SJSA1 (cell line): ENCODE measurements at regions not wholly inside any gene's neighbourhood (a gene's known extent, or its start where the extent isn't known, plus 50 kb on each side); places are given as distances from the start of the nearest gene placed in this dataset.

Source experiments
- DNase-seq, 2 experiments: peaks; one replicate each; pipeline ENCODE4 v3.0.0-alpha.2; 2015 to 2020; ENCODE audit warnings: low spot score in 2 of 2, low read depth in 1 of 2
- H3K27ac ChIP-seq: fragments of 250-450 bp; sonication (Bioruptor Pico); 2 replicates; pipeline ENCODE4 v1.5.1; 2020; ENCODE audit warnings: mild to moderate bottlenecking, moderate library complexity
- H3K27me3 ChIP-seq: fragments of 250-450 bp; sonication (Bioruptor Pico); replicated peaks from 2 replicates; pipeline ENCODE4 v1.5.1; 2020; ENCODE audit warnings: mild to moderate bottlenecking, moderate library complexity
- H3K36me3 ChIP-seq: fragments of 250-450 bp; sonication (Bioruptor Pico); 2 replicates; pipeline ENCODE4 v1.5.1; 2020; ENCODE audit warnings: mild to moderate bottlenecking
- H3K4me1 ChIP-seq: fragments of 250-450 bp; sonication (Bioruptor Pico); replicated peaks from 2 replicates; pipeline ENCODE4 v1.6.1; 2021; ENCODE audit warnings: mild to moderate bottlenecking
- H3K4me3 ChIP-seq: fragments of 250-450 bp; sonication (Bioruptor Pico); 2 replicates; pipeline ENCODE4 v1.5.1; 2020; ENCODE audit warnings: mild to moderate bottlenecking
- H3K9me3 ChIP-seq: fragments of 250-450 bp; sonication (Bioruptor Pico); replicated peaks from 2 replicates; pipeline ENCODE4 v1.5.1; 2020; ENCODE audit warnings: mild to moderate bottlenecking

DNA sequence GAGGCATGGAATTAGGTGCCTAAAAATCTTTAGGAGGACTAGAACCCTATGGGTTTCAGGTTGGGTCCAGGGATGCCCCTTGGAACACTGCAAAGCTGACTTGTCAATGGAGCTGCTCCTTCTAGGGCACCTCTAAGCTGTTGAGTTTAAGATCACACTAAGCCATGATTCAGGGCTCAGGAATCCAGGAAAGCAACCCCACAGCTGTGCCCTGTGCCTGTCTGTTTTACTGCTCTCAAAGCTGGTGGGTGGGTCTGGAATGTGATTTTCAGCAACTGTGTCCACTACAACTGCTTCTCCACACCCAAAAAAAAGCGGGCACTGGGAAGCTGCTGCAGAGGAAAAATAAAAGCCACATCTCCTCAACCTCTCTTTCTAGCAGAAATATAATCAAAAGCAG lies 310.4 kb upstream of the MOCS1 start:
- H3K4me1 ChIP-seq, result no peaks in the 10 kb centered on the region
- no peaks in the 10 kb centered on the region for H3K27me3 ChIP-seq
- DNase-seq, result no peak
- no peaks in the 10 kb centered on the region for H3K36me3 ChIP-seq
- no peak overlapping the region for H3K27ac ChIP-seq
- H3K9me3 ChIP-seq, result no peaks in the 10 kb centered on the region
- H3K4me3 ChIP-seq, result no peak overlapping the region

DNA sequence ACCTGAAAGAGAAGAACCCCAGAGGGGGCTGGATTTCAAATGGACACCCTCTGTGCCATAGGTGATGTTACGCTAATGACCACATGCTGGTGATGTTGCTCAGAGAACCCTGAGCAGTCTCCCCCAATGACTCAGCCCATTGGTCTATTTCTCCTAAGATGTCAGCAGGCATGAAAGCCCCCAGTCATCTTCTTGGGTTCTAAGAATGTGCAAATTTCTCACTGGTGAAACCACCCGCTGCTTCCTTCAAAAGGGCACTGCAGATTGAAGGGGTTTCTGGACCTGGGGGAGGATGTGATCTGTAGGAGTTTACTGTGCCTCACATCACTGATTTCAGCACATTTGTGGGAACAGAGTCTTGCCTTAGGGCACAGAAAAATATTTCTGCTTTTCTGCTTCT lies 298.4 kb upstream of the MOCS1 start:
- Histone ChIP-seq H3K27me3 (no peaks in the 10 kb centered on the region), H3K36me3 (no peaks in the 10 kb centered on the region), H3K27ac (no peak overlapping the region), H3K9me3 (peaks cover 3% of the 10 kb centered on the region; the same call in 1 of the 2 replicates), H3K4me1 (no peaks in the 10 kb centered on the region), H3K4me3 (no peak overlapping the region)
- no peak for DNase-seq

DNA sequence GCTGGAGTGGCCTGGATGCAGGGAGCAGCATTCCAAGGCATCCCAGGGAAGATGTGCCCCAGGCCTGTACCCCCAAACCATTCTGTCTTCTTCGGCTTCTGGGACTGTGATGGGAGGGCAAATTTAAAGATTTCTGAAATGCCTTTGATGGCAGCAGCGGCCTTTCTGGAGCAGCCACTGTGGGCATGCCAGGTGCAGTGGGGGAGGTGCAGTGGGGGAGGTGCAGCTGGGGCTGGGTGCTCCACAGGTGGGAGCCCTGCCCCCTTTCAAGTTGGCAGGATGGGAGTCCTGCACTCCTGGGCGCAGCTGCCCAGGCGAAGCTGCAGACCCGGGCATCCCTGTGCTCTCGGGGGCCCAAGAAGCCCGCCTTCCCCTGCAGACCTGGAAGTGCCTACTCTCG lies 293.5 kb upstream of the MOCS1 start:
- no peak overlapping the region for H3K4me3 ChIP-seq
- no peak for DNase-seq
- H3K27me3 ChIP-seq, result no peaks in the 10 kb centered on the region
- no peaks in the 10 kb centered on the region for H3K4me1 ChIP-seq
- H3K9me3 ChIP-seq, result no peaks in the 10 kb centered on the region
- no peak overlapping the region for H3K27ac ChIP-seq
- H3K36me3 ChIP-seq, result no peaks in the 10 kb centered on the region

DNA sequence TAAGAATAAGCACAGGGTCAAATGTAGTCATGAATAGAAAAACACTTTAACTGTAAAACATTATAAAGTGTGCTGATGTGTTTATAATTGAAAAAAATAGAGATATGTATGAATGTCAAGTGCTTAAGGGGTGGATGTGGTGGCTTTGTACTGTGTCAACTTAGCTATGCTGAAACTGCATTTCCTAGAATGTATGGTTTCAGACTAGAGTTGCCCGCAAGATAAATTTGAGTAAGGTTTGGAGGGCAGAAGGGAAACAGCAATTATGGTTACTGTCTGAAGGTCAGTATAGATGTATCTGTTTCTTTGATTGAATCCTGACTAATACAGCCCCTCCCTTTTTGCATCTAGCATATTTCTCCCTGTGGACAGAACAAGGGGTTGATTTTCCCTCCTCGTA lies 288.1 kb upstream of the MOCS1 start:
- H3K27me3 ChIP-seq, result no peaks in the 10 kb centered on the region
- DNase-seq, result no peak
- no peak overlapping the region for H3K27ac ChIP-seq
- H3K4me3 ChIP-seq, result no peak overlapping the region
- H3K4me1 ChIP-seq, result no peaks in the 10 kb centered on the region
- no peaks in the 10 kb centered on the region for H3K9me3 ChIP-seq
- H3K36me3 ChIP-seq, result no peaks in the 10 kb centered on the region

DNA sequence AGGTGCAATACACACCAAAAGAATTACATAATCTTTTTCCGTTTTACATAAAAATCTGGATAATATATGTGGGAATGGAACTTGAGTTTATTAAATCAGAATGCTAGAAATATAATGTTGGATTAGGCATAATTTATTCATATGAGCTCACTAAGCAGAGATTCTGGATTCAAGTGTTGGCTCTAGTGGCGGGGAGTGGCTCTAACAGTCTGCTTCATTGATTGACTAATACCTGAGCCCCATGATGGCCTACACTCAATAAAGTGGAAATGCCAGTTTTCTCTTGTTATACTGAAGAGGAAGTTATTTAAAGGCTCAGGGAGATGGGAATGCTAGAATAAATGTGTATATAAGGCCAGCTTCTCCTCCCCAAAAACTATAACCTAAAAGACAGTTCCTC lies 285.5 kb upstream of the MOCS1 start:
- Histone ChIP-seq H3K4me3 (no peak overlapping the region), H3K36me3 (no peaks in the 10 kb centered on the region), H3K4me1 (no peaks in the 10 kb centered on the region), H3K9me3 (no peaks in the 10 kb centered on the region), H3K27me3 (no peaks in the 10 kb centered on the region), H3K27ac (no peak overlapping the region)
- no peak for DNase-seq

DNA sequence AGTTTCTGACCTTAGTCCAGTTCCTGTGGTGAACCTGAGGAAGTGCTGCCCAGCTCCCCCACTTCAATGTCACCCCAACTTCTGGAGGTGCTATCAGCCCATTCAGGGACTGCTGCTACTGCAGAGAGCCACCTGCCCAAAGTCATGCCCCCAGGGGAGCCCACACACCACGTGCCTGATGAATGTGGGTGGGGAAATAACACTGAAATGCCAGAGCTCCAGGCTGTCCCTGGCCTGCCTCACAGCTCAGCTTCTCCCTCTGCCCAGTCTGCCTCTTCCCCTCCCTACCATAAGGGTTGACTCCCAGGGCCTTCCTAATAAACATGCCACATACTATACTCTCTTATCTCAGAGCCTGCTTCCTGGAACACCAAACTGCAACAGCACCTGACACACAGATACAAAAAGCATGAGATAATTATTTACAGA lies 276.4 kb upstream of the MOCS1 start:
- Histone ChIP-seq H3K27ac (no peak overlapping the region), H3K4me3 (no peak overlapping the region), H3K4me1 (no peaks in the 10 kb centered on the region), H3K9me3 (no peaks in the 10 kb centered on the region; the same call in 1 of the 2 replicates), H3K36me3 (no peaks in the 10 kb centered on the region), H3K27me3 (no peaks in the 10 kb centered on the region)
- no peak for DNase-seq

DNA sequence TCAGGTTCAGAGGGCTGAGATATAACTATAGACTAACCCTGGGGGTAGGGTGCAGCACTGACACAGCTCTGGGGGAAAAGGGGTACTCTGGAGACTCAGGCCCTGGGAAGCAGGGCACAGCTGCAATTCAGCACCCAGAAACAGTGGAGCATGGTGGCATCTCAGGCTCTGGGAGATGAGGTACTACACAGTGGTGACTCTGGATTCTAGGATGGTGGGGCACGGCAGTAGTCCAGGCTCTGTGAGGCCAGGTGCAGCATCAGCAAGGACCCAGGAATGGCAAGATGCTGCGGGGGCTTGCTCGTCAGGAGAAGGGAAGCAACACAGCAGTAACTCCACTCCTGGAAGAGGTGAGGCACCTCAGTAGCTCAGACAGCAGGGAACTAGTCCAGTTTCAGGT lies 271.5 kb upstream of the MOCS1 start:
- Histone ChIP-seq H3K9me3 (peaks cover 5% of the 10 kb centered on the region), H3K4me3 (no peak overlapping the region), H3K4me1 (no peaks in the 10 kb centered on the region), H3K27me3 (no peaks in the 10 kb centered on the region), H3K36me3 (no peaks in the 10 kb centered on the region), H3K27ac (no peak overlapping the region)
- DNase-seq, result no peak

DNA sequence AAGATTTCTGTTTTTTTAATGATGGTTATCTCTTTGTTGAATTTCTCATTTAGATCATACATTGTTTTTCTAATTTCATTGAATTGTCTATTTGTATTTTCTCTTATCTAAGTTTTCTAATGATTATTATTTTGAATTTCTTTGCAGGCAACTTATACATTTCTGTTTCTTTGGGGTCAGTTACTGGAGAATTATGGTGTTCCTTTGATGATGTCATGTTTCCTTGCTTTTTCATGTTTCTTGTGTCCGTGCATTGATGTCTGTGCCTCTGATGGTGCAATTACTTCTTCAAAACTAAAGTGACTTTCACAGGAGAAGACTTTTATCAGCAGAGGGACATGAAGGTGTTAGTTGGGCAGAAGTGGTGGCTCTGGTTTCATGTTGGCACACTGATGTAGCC lies 270.7 kb upstream of the MOCS1 start:
- Histone ChIP-seq H3K4me1 (no peaks in the 10 kb centered on the region), H3K27ac (no peak overlapping the region), H3K36me3 (no peaks in the 10 kb centered on the region), H3K9me3 (peaks cover 5% of the 10 kb centered on the region), H3K27me3 (no peaks in the 10 kb centered on the region), H3K4me3 (no peak overlapping the region)
- no peak for DNase-seq

DNA sequence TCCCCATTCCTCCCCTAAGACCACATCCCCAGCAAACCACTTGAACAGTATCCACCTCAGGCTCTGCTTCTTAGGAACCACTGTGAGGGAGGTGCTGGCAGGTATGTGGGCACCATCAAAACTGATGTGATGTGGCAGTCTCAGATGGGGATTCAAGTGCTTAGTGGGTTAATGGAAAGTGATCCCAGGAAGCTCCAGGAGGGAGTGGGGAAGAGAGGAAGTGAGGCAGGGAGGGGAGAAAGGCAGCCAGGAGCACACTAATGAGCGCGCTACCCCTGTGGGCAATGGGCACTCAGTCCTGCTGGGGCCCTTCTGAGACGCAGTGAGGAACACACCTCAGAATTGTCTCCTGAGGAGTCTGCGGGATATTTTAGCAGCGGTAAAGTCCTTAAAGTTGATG lies 263.1 kb upstream of the MOCS1 start:
- H3K27me3 ChIP-seq, result no peaks in the 10 kb centered on the region
- no peak overlapping the region for H3K27ac ChIP-seq
- no peak for DNase-seq
- H3K36me3 ChIP-seq, result no peaks in the 10 kb centered on the region
- H3K4me3 ChIP-seq, result no peak overlapping the region
- no peaks in the 10 kb centered on the region for H3K4me1 ChIP-seq
- no peaks in the 10 kb centered on the region for H3K9me3 ChIP-seq

DNA sequence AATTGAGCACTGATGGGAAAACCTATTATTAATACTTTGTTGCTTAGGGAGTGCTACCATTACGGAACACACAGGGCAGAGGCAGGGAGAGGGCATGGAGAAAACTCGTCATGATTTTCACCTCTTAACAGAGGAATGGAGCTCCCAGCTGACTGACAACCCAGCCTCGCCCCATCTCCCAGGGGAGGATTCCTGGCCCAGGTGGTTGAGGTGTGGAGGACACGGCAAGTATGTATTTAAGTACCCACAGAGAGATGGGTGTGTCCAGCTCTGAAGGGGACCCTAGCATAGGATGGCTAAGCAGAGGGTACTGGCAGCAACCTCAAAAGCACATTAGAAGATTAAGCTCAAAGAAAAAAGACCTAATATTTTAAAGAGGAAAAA lies 261.9 kb upstream of the MOCS1 start:
- H3K27ac ChIP-seq, result no peak overlapping the region
- no peaks in the 10 kb centered on the region for H3K27me3 ChIP-seq
- H3K4me3 ChIP-seq, result no peak overlapping the region
- H3K9me3 ChIP-seq, result no peaks in the 10 kb centered on the region
- H3K4me1 ChIP-seq, result no peaks in the 10 kb centered on the region
- H3K36me3 ChIP-seq, result no peaks in the 10 kb centered on the region
- DNase-seq, result no peak

DNA sequence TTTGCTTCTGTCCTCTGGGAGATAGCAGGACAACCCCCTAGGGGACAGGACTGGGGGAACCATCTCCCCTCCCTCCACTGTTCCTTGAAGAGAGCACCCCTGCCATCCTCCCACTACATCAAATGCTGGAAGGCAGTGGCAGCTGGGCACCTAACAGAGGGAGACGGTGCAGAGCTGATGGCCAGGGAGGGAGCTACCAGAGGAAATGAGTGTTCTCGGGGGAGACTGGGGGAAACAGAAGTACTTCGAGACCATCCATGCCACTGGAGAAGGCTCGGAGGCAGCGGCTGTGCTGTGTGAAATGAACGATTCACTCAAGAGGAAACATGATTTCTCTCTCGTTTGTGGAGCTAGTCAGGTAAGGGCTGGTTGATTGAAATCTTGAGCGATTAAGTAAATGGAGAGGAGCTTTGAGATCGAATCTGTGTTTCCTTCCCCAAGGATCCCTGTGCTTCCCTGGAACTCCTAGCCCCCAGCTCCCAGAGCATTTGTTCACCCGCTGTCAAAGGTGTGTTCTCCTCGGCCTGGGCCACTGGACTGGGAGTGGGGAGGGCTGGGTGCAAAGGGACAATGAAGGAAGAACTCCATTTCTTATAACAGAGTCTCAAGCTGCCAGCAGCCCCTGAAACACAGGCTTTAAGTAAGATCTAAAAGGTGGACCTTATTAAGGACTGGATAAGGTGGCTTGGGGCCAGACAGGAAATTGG lies 261.3 kb upstream of the MOCS1 start:
- Histone ChIP-seq H3K36me3 (no peaks in the 10 kb centered on the region), H3K9me3 (no peaks in the 10 kb centered on the region), H3K27ac (no peak overlapping the region), H3K4me3 (no peak overlapping the region), H3K27me3 (no peaks in the 10 kb centered on the region), H3K4me1 (no peaks in the 10 kb centered on the region)
- no peak for DNase-seq

DNA sequence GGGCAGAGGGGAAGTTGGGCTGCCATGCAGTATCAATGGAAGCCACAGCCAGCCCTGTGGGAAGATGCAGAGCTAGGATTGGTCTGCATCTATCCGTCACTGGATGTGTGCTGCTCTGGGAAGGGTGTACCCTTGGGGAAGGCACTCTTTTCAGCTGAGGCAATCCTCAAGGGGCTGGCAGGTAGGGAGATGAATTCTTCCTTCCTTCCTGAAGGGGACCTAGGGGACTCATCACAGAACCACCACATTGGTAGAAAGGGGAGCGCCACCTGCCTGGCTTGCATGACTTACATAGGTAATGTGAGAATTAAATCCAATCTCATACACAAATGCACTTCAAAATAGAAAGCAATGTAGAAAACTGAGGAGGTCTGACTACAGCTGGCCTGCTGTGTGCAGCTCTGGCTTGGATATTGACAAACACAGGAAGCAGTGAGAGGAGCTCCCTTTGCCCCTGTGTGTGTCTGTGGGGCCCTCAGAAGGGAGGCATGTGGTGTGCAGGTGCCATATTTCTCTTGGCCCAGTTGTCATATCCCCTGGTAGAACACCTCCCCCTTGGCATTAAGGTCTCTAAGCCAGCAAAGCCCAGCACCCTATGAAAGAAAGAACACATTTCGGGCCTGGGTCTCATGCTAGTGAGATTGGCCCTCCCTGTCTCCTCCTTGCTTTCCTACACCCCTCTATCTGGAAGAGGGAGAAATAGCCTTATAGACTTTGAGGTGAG lies 260.3 kb upstream of the MOCS1 start:
- no peak for DNase-seq
- no peaks in the 10 kb centered on the region for H3K36me3 ChIP-seq
- no peak overlapping the region for H3K27ac ChIP-seq
- no peak overlapping the region for H3K4me3 ChIP-seq
- no peaks in the 10 kb centered on the region for H3K9me3 ChIP-seq
- H3K4me1 ChIP-seq, result no peaks in the 10 kb centered on the region
- no peaks in the 10 kb centered on the region for H3K27me3 ChIP-seq

DNA sequence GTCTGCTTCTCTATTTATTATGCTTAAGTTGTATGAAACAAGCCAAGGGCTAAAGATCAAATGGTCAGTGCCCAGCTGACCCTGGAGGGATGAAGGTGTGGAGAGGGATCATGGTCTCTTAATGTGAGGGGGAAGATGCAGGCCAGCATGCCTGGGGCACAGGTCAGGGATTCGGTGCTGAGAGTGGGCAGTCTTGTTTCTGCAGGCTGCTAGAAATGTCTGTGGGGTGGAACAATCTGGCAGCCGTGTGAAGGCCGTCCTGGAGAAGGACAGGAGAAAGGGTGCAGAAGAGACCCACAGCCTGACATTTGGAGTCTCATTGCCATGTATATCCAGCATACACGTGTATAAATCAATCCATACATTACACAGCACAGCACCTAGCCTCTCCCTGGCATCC lies 258.3 kb upstream of the MOCS1 start:
- Histone ChIP-seq H3K27ac (no peak overlapping the region), H3K9me3 (no peaks in the 10 kb centered on the region), H3K36me3 (no peaks in the 10 kb centered on the region), H3K27me3 (no peaks in the 10 kb centered on the region), H3K4me3 (no peak overlapping the region), H3K4me1 (no peaks in the 10 kb centered on the region)
- no peak for DNase-seq

DNA sequence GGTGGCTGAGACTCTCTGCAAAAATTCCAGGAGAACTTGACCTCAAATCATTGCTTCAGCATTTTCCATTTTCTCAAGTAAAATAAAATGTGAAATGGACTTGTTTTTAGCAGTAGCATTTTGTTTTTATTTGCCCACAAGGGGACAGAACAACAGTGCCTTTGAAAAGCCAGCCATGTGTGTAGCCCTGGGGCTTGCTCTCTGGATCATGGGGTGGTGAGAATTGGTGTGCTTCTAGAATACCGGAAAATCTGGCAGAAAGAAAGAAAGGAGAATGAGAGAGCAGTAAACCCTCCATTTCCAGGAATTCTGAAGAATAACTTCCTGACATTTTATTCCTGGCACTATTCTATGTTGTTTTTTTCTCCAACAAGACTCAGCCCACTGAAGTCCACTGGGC lies 254.7 kb upstream of the MOCS1 start:
- peaks cover 2% of the 10 kb centered on the region; the same call in 1 of the 2 replicates for H3K9me3 ChIP-seq
- no peaks in the 10 kb centered on the region for H3K36me3 ChIP-seq
- DNase-seq, result no peak
- H3K27me3 ChIP-seq, result no peaks in the 10 kb centered on the region
- H3K27ac ChIP-seq, result no peak overlapping the region
- no peak overlapping the region for H3K4me3 ChIP-seq
- H3K4me1 ChIP-seq, result no peaks in the 10 kb centered on the region
